ENCODE measurements at regions not wholly inside any gene's neighbourhood (a gene's known extent, or its start where the extent isn't known, plus 50 kb on each side); places are given as distances from the start of the nearest gene placed in this dataset.
"Not testable (repeated sequence)": the region's sequence is repeated elsewhere in the genome, so short reads cannot be mapped to it uniquely, and the experiment has no call there.

DNA sequence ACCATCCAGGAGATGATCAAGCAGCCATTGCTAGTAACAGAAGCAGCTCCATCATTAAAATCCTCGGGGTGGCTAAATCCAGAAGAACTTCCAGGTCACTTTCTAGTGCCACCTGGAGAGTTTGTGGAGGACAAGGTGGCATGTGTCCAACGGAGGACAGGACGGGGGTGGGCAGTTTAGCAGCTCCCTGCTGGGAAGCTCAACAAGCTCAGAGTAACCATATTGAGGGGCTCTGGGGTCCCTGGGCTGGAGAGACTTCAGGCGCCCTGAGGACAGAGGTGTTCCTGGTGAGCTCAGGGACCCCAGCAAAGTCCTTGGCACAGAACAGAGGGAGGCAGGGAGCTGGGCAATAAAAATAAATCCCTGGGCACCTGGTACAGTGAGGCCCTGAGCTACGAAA lies 140.0 kb upstream of the FHL2 start:
- no peaks in the 10 kb centered on the region; the same call in 1 of the 2 replicates for H3K9me3 Mint-ChIP-seq
- DNase-seq = no peak
- no peaks in the 10 kb centered on the region for H3K36me3 Mint-ChIP-seq (ENCODE audit: low read depth)
- H3K27ac Mint-ChIP-seq = no peak overlapping the region
- H3K4me1 Mint-ChIP-seq (ENCODE audit: low read depth) = peaks cover 21% of the 10 kb centered on the region
- H3K4me3 Mint-ChIP-seq = no peak overlapping the region
- H3K27me3 Mint-ChIP-seq (ENCODE audit: insufficient read depth) = peaks cover 30% of the 10 kb centered on the region
- TF ChIP-seq, protein P1, sequence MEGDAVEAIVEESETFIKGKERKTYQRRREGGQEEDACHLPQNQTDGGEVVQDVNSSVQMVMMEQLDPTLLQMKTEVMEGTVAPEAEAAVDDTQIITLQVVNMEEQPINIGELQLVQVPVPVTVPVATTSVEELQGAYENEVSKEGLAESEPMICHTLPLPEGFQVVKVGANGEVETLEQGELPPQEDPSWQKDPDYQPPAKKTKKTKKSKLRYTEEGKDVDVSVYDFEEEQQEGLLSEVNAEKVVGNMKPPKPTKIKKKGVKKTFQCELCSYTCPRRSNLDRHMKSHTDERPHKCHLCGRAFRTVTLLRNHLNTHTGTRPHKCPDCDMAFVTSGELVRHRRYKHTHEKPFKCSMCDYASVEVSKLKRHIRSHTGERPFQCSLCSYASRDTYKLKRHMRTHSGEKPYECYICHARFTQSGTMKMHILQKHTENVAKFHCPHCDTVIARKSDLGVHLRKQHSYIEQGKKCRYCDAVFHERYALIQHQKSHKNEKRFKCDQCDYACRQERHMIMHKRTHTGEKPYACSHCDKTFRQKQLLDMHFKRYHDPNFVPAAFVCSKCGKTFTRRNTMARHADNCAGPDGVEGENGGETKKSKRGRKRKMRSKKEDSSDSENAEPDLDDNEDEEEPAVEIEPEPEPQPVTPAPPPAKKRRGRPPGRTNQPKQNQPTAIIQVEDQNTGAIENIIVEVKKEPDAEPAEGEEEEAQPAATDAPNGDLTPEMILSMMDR (IDR thresholded peaks at IDR 0.05) = no peak

DNA sequence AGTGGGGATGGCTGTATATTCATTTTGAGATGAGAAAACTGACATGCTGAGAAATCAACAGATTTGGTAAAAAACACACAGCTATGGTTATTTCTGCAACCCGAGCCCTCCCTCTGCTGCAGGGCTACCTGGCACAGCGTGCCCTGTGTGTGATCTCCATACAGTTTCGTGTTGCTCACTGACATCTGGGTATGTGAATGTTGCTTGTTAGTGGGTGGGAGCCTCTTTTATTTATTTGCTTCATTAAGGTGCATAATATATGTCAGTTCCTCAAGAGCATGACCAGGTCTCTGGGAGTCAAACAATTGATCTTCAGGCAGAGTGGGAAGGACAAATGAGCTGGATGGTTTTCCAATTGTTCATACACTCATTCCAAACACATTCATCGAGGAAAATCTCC lies 139.1 kb upstream of the FHL2 start:
- Mint-ChIP-seq H3K36me3 (ENCODE audit: low read depth) (no peaks in the 10 kb centered on the region), H3K4me1 (ENCODE audit: low read depth) (peaks cover 21% of the 10 kb centered on the region), H3K9me3 (no peaks in the 10 kb centered on the region; the same call in 1 of the 2 replicates), H3K27ac (no peak overlapping the region), H3K4me3 (no peak overlapping the region), H3K27me3 (ENCODE audit: insufficient read depth) (peaks cover 27% of the 10 kb centered on the region)
- TF ChIP-seq, protein P1 (IDR thresholded peaks at IDR 0.05) = no peak
- no peak for DNase-seq

DNA sequence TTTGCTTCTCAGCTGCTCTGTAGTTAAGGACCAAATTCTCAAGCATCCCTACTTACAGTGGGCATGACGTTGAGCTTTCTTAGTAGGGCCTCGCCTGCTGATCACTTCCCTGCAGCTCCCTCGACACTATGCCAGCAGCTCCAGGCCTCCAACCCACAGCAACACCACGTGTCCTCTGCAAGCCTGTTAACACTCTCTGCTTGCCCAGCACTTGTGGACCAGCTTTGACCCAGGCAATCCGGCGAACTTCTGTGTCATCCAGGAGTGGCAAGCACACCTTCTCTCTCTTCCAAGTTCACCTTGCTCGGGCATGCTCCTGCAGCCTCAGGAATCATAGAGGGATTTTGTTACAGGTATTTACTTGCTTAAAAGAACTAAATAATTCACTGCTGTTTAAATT lies 138.6 kb upstream of the FHL2 start:
- Mint-ChIP-seq H3K36me3 (ENCODE audit: low read depth) (no peaks in the 10 kb centered on the region), H3K4me1 (ENCODE audit: low read depth) (peaks cover 21% of the 10 kb centered on the region), H3K27ac (no peak overlapping the region), H3K9me3 (no peaks in the 10 kb centered on the region; the same call in 1 of the 2 replicates), H3K27me3 (ENCODE audit: insufficient read depth) (peaks cover 27% of the 10 kb centered on the region), H3K4me3 (no peak overlapping the region)
- TF ChIP-seq, protein P1 (IDR thresholded peaks at IDR 0.05) = no peak
- DNase-seq = no peak

DNA sequence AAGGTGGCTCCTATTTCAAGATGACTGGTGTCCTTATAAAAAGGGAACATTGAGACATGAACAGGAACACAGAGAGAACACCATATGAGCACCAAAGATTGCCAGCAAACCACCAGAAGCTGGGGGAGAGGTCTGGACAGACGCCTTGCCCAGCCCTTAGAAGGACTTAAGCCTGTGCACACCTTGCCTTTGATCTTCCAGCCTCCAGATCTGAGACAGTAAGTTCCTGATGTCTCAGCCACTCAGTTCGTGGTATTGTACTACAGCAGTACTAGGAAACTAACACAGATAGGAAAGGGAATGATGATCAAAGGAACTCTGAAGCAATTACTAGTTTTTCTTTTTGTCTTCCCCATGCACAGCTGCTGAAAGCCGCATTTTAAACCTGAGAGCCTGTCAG lies 137.3 kb upstream of the FHL2 start:
- Mint-ChIP-seq H3K27me3 (ENCODE audit: insufficient read depth) (peaks cover 37% of the 10 kb centered on the region), H3K36me3 (ENCODE audit: low read depth) (no peaks in the 10 kb centered on the region), H3K4me1 (ENCODE audit: low read depth) (peaks cover 13% of the 10 kb centered on the region), H3K4me3 (no peak overlapping the region), H3K27ac (no peak overlapping the region), H3K9me3 (no peaks in the 10 kb centered on the region; the same call in 1 of the 2 replicates)
- TF ChIP-seq, protein P1 (IDR thresholded peaks at IDR 0.05) = no peak
- no peak for DNase-seq

DNA sequence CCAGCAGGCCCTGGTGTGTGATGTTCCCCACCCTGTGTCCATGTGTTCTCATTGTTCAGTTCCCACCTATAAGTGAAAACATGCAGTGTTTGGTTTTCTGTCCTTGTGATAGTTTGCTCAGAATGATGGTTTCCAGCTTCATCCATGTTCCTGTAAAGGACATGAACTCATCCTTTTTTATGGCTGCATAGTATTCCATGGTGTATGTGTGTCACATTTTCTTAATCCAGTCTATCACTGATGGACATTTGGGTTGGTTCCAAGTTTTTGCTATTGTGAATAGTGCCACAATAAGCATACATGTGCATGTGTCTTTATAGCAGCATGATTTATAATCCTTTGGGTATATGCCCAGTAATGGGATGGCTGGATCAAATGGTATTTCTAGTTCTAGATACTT lies 130.4 kb upstream of the FHL2 start:
- not testable (repeated sequence) for H3K36me3 Mint-ChIP-seq (ENCODE audit: low read depth); H3K4me1 Mint-ChIP-seq (ENCODE audit: low read depth); H3K9me3 Mint-ChIP-seq; H3K4me3 Mint-ChIP-seq; H3K27ac Mint-ChIP-seq; DNase-seq
- H3K27me3 Mint-ChIP-seq (ENCODE audit: insufficient read depth) = peaks cover 20% of the 10 kb centered on the region; the same call in 1 of the 2 replicates

DNA sequence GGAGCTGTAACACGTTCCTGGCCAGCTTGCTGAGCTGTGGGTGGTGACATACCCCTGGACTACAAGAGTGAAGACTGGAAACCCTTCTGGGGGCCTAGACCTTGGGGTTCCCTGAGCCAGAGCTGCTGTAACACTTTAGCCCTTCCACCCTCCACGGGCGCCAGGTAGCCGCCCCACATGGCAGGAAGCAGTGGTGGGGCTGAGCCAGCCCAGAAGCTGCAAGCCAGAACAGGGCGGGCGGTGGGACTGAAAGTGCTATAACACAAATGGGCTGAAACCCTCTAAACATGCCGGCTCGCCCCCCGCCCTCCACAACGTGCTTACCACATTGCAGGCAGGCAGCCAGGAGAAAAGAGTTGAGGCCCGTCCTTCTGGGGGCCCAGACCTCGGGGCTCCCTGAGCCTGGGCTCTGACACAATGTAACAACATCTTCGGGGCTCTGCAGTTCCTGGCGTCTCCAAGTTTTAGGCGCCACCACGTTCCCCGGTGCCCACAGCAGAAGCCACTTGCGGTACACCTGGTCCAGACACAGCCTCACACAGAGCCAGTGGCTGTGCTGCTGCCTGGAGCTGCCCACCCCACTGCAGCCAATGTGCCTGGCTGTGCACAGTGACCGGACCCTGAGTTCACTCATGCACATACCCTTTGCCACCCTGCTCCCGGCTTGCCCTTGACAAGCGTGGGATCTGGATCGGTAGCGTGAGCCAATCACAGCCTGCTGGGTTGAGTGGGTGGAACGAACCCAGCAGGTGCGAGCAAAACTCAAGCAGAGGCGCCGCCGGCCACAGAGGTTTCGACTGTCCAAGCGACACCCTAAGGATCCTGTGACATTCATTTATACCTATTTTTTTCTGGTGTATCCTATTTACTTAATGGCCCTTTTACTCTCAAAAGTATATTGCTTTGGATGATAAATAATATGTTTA lies 127.4 kb upstream of the FHL2 start:
- peaks cover 10% of the 10 kb centered on the region; the same call in 1 of the 2 replicates for H3K27me3 Mint-ChIP-seq (ENCODE audit: insufficient read depth)
- TF ChIP-seq, protein P1 (IDR thresholded peaks at IDR 0.05) = no peak

More for the DNA sequence above, 127.4 kb upstream of the FHL2 start:
- no peak overlapping the region for H3K4me3 Mint-ChIP-seq
- H3K9me3 Mint-ChIP-seq = no peaks in the 10 kb centered on the region
- no peaks in the 10 kb centered on the region for H3K36me3 Mint-ChIP-seq (ENCODE audit: low read depth)
- H3K4me1 Mint-ChIP-seq (ENCODE audit: low read depth) = peaks cover 5% of the 10 kb centered on the region; the same call in 1 of the 2 replicates
- no peak overlapping the region for H3K27ac Mint-ChIP-seq
- DNase-seq = no peak
